NB4 (cell line): ENCODE measurements at regions not wholly inside any gene's neighbourhood (a gene's known extent, or its start where the extent isn't known, plus 50 kb on each side); places are given as distances from the start of the nearest gene placed in this dataset.

Source experiments
- CTCF ChIP-seq: IDR thresholded peaks from one replicate; pipeline ENCODE4 v1.5.1; 2012; ENCODE audit warnings: low read depth, low read length
- POLR2A ChIP-seq: IDR thresholded peaks from 2 replicates; pipeline ENCODE4 v1.6.1; 2011; ENCODE audit warnings: mild to moderate bottlenecking; ENCODE audit not compliant: insufficient read length; ENCODE audit errors: extremely low read depth
- TF ChIP-seq, protein P1 (sequence below): IDR thresholded peaks from 2 replicates; pipeline ENCODE4 v1.6.1; 2011; ENCODE audit warnings: low read depth, low read length

DNA sequence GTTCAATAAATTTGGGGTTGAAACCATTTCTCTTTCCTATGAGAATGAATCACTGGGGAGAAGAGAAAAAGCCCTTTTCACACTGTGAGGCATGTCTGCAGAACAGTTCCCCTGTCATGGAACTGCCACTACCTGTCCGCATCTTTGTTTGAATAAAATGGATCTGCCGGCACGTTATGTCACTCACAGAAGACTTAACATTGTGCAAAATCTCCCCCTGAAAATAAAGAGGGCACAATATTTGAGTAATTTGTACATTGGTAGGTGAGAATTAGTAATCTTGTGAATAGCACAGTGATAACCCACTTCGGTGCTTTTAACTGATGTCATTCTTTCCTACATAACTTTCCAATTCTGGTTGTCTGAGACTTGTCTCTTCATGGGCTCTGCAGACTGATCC, 804.0 kb downstream of the C6orf118 start:
- TF ChIP-seq CTCF (no peak), POLR2A (no peak)
- TF ChIP-seq, protein P1, sequence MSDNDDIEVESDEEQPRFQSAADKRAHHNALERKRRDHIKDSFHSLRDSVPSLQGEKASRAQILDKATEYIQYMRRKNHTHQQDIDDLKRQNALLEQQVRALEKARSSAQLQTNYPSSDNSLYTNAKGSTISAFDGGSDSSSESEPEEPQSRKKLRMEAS, result no peak
